T47D (cell line): ENCODE measurements at regions not wholly inside any gene's neighbourhood (a gene's known extent, or its start where the extent isn't known, plus 50 kb on each side); places are given as distances from the start of the nearest gene placed in this dataset.

Experiments used
- DNase-seq, 2 experiments: peaks; one replicate each; pipeline versions ENCODE4 v3.0.0 to v3.0.0-alpha.2; 2011 to 2012; ENCODE audit warnings: low read depth in 1 of 2, low spot score in 1 of 2
- JUND ChIP-seq: IDR thresholded peaks from 2 replicates; pipeline ENCODE4 v1.6.1; 2012; ENCODE audit warnings: low read depth
- in situ Hi-C: cut with HindIII; loops from 2 replicates; pipeline ENCODE4 v1.10.0; 2016; ENCODE audit warnings: low sequenced_read_pairs, low pct_unique_long_range_greater_than_20kb

GRCh38 chr6:167548451-167548850 is 223.6 kb downstream of the TTLL2 start:
- DNase-seq = no peak
- in situ Hi-C loops = no loop called here
- no peak for TF ChIP-seq JUND

GRCh38 chr6:167549213-167549612 is 224.3 kb downstream of the TTLL2 start:
- in situ Hi-C loops = no loop called here
- DNase-seq = no peak

DNA sequence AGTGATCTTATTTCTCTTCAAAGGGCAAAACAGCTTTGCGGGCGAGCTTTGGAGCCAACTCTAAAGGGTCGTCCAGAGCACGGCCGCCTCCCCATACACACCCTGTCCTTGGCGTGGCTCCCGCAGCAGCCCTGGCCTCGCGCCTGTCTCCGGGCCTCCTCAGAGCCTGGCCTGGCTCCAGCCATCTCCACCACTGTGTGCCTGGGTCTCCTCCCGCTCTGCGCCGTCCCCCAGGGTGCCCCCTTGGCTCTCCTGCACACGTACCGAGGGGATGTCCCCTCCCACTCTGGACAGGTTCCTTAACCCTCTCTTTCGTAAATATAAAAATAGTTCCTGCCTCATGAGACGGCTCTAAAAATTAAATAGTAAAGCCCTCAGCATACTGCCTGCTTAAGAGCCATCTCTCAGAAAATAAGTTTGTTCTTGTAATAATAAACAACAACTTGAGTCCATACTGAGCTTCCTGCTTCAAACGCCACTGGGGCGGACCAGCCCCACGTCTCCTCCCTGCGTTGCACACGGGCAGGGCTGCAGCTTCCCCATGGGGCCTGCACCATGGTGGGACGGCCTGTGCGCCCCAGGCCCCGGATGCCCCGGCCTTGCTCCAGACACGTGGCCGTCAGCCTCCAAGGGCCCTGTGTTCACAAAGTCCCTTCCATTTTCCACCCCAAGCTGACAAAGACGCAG is 226.2 kb downstream of the TTLL2 start:
- in situ Hi-C loops = no loop called here
- TF ChIP-seq JUND = no peak
- no peak for DNase-seq

More at GRCh38 chr6:167549213-167549612, 224.3 kb downstream of the TTLL2 start:
- no peak for TF ChIP-seq JUND

DNA sequence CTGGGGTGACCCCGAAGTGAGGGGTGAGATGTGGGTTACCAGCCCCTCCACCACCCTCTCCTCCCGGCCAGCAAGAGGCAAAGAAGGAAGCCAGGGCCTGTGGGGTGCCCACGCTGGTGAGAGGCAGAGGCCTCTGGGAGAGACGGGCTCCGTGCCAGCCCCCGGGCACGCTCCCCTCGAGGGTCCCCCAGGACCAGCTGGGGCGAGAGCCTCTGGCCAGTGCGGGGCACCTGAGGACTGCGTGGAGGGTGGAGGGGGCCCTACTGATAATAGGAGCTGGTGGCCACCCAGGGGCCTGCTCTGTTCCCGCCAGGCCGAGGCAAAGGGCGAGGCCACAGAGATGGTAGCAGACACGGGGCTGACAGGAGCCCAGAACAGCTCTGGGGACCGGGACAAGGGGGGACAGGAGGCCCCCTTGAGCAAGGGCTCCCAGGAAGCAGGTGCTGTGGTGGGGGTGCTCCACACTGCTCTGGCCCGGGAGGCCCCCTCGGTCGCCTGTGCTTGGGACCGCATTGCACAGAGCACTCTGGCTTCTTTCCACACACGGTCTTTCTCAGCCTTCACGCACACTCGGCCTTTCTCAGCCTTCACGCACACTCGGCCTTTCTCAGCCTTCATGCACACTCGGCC is 226.9 kb downstream of the TTLL2 start:
- no peak for DNase-seq
- in situ Hi-C loops = no loop called here
- TF ChIP-seq JUND = no peak

DNA sequence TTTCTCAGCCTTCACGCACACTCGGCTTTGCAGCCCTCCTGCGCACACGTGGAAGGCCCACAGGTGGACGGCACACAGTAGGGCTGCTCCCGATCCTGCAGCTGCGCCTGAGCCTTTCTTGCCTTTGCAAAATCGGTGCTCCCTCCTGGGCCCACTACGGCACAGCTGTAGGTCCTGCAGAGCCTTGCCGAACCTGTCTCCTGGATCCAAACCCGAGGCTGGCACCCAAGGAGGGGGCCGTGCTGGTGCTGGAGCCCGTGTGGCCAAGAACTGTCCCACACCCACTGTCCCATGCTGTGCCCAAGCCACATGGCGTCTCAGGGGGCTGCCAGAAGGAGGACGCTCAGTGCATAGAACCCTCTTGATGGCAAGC is 227.4 kb downstream of the TTLL2 start:
- in situ Hi-C loops = no loop called here
- TF ChIP-seq JUND = no peak
- no peak for DNase-seq

GRCh38 chr6:167552961-167553735 is 228.3 kb downstream of the TTLL2 start:
- no peak for DNase-seq
- in situ Hi-C loops = no loop called here
- no peak for TF ChIP-seq JUND

- DNase-seq = no peak
- in situ Hi-C loops = no loop called here
- no peak for TF ChIP-seq JUND
These were observed 228.8 kb downstream of the TTLL2 start for GRCh38 chr6:167553736-167554119.

DNA sequence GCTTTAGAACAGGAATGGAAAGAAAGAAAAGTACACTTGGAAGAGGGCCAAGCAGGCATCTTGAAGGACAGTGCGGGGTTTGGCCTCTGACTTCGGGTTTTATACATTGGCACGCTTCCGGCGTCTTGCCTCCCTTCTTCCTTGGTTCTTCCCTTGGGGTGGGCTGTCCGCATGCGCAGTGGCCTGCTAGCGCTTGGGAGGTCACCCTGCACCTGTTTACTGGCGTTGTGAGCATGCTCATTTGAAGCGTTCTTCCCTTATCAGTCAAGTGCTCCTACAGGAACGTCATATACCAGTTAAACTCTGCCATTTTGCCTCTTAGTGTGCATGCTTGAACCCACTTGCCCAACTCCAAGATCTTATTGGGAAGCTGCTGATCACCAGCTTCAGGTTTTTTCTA is 230.0 kb downstream of the TTLL2 start:
- no peak for TF ChIP-seq JUND
- in situ Hi-C loops = no loop called here
- DNase-seq = no peak

- no peak for TF ChIP-seq JUND
- no peak for DNase-seq
- in situ Hi-C loops = no loop called here
These were observed 230.9 kb downstream of the TTLL2 start for GRCh38 chr6:167555836-167556235.

DNA sequence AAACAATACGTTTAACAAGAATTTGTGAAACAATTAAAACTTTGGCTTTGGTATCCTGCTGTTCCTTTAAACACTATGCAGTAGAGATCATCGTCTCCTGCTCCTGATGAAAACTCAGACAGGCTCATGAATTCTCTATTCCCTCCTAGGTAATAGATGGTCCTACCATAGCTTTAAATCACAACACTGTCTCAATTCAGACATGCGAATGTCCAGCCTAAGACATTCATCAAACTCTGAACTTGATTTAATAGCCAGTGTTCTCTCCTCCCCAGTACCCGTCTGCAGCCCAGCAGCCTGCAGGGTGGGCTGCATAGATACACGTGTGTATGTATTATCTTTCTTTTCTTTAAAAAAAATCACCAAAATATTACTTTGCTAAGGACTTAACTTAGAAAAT is 232.8 kb downstream of the TTLL2 start:
- in situ Hi-C loops = no loop called here
- no peak for TF ChIP-seq JUND
- no peak for DNase-seq

- no peak for DNase-seq
- in situ Hi-C loops = no loop called here
- TF ChIP-seq JUND = no peak
These were observed 233.6 kb downstream of the TTLL2 start for GRCh38 chr6:167558246-167559177.
